ACC112 (cell line): ENCODE measurements at regions not wholly inside any gene's neighbourhood (a gene's known extent, or its start where the extent isn't known, plus 50 kb on each side); places are given as distances from the start of the nearest gene placed in this dataset.

Source experiments
- H2AFZ ChIP-seq: fragments of 200-600 bp; sonication (generic); one replicate; pipeline ENCODE4 v1.6.0; 2017; ENCODE audit warnings: antibody characterized with exemption, low read length; ENCODE audit not compliant: unreplicated experiment
- H3K27ac ChIP-seq: fragments of 200-600 bp; sonication (generic); 2 replicates; pipeline ENCODE4 v1.5.1; 2014; ENCODE audit warnings: low read depth, mild to moderate bottlenecking, antibody characterized with exemption, low read length, moderate library complexity
- H3K27me3 ChIP-seq: fragments of 200-600 bp; sonication (generic); 2 replicates; pipeline ENCODE4 v1.6.1; 2014; ENCODE audit warnings: mild to moderate bottlenecking, antibody characterized with exemption, low read length, moderate library complexity, mixed read lengths; ENCODE audit not compliant: insufficient read depth
- H3K36me3 ChIP-seq: fragments of 200-600 bp; sonication (generic); 2 replicates; pipeline ENCODE4 v1.6.1; 2016; ENCODE audit warnings: mild to moderate bottlenecking, antibody characterized with exemption, low read length, moderate library complexity, mixed read lengths; ENCODE audit not compliant: insufficient read depth
- H3K4me1 ChIP-seq: fragments of 200-600 bp; sonication (generic); one replicate; pipeline ENCODE4 v1.6.1; 2016; ENCODE audit warnings: low read length, mixed read lengths; ENCODE audit not compliant: insufficient read depth, unreplicated experiment, control insufficient read depth
- H3K4me3 ChIP-seq: fragments of 200-600 bp; sonication (generic); 2 replicates; pipeline ENCODE4 v1.5.1; 2014; ENCODE audit warnings: mild to moderate bottlenecking, low read depth, low read length
- H3K79me2 ChIP-seq: fragments of 200-600 bp; sonication (generic); one replicate; pipeline ENCODE4 v1.6.0; 2016; ENCODE audit warnings: low read length; ENCODE audit not compliant: control insufficient read depth, unreplicated experiment, insufficient read depth

DNA sequence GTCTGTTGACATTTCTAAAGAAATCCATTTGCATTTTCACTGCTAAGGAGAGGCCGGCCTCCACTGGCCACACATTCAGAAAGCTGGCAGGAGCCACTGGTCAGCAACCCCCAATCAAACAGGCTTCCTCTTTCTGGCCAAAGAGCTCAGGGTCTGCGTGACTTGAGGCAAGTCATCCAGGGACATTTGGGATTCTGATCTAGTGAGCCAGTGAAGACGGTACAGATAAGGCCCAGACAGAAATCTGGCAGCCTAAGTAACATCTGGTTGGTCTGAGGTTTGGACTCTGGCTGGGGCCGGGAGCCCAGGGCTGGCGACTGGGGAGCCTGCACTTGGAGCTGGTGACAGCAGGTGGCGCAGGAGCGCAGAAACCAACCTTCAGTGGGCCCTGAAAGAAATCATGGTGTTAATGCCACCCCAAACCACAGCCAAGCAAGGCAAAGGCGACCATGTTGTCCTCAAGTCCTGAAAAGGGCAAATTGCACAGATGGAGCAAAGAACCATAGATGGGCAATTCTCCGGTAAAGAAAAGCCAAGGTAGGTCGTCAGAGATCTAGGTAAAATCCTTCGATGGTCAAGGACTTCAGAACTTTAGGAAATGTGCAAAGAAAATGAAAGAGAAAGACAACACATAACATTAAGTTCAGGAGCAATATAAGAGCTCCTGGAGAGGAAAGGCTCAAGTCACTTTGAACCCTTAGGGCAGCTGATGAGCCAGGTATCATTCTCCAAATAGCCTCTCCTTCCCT, 99.4 kb upstream of the BLID start:
- Histone ChIP-seq H2AFZ (peak overlapping the region; percentile 61), H3K36me3 (no peaks in the 10 kb centered on the region), H3K27ac (peak overlapping the region; percentile 98), H3K27me3 (no peaks in the 10 kb centered on the region), H3K79me2 (no peaks in the 10 kb centered on the region), H3K4me1 (peaks cover 39% of the 10 kb centered on the region), H3K4me3 (peak overlapping the region; percentile 27; the same call in 1 of the 2 replicates)

DNA sequence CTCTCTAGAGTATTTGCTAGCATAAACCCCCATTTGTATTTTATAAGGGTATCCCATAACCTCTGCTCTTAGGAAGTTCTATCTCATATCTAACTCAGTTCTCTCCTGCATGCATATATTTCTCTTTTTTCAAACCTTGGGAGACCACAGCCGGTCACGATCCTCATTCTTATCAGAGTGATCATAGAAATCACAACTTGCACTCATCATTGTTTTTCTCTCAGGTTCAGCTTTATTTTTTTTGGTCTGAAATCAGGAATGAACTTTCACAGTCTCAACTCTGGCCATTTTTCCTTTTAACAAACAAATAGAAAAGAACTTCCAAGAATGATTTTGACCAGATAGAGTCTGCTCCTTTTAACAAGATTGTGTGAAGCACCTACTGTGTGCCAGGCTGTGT, 98.6 kb upstream of the BLID start:
- H3K27me3 ChIP-seq, result no peaks in the 10 kb centered on the region
- H3K27ac ChIP-seq, result peak overlapping the region; percentile 98
- H3K79me2 ChIP-seq, result no peaks in the 10 kb centered on the region
- H3K36me3 ChIP-seq, result no peaks in the 10 kb centered on the region
- H3K4me3 ChIP-seq, result peak overlapping the region; percentile 27; the same call in 1 of the 2 replicates
- peaks cover 42% of the 10 kb centered on the region for H3K4me1 ChIP-seq
- peak overlapping the region; percentile 6 for H2AFZ ChIP-seq

DNA sequence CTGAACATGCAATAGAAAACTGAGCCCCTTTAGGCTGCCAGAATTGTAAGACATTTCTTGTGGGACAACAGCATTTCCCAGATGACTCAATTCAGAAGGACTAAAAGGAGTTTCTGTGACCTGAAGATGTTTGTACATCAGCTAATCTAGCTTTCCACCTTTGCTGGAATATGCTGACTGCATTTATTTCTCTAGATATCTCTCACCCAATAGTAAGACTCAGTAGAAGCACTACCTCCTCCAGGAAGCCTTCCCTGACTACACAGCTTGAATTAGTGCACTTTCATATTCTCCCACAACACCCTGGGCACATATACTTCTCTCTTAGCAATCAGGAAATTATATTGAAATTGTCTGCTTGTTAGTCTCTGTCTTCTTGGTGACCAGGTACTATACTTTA, 98.1 kb upstream of the BLID start:
- no peaks in the 10 kb centered on the region for H3K36me3 ChIP-seq
- H3K79me2 ChIP-seq, result peaks cover 2% of the 10 kb centered on the region
- H3K4me3 ChIP-seq, result no peak overlapping the region
- peaks cover 47% of the 10 kb centered on the region for H3K4me1 ChIP-seq
- peak overlapping the region; percentile 98 for H3K27ac ChIP-seq
- H3K27me3 ChIP-seq, result no peaks in the 10 kb centered on the region
- H2AFZ ChIP-seq, result no peak overlapping the region

DNA sequence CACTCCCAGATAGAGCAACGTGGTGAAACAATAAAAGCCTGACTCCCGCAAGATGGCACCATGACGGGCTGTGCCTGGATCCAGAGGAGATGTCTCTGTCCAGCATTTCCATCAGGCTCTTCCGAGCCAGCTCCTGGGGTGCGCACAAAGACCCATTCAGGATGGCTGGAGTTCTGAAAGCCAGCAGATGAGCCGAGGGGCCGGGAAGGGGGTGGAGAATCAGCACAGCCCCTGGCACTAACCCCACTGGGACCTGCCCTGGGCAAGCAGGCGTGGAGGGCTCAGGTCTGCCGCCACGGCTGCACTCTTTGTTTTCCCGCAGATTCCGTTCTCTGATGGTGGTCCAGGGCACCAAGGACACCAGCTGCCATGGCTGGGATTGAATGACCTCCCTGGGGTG, 97.2 kb upstream of the BLID start:
- Histone ChIP-seq H3K4me3 (no peak overlapping the region), H3K4me1 (peaks cover 56% of the 10 kb centered on the region), H3K36me3 (no peaks in the 10 kb centered on the region), H3K27me3 (no peaks in the 10 kb centered on the region), H3K27ac (peak overlapping the region; percentile 9; the same call in 1 of the 2 replicates), H3K79me2 (peaks cover 4% of the 10 kb centered on the region), H2AFZ (no peak overlapping the region)

GRCh38 chr11:122210367-122210997, 94.5 kb upstream of the BLID start:
- Histone ChIP-seq H3K36me3 (no peaks in the 10 kb centered on the region), H3K4me1 (peaks cover 71% of the 10 kb centered on the region), H3K4me3 (peak overlapping the region; percentile 2; the same call in 1 of the 2 replicates), H3K79me2 (peaks cover 21% of the 10 kb centered on the region), H3K27ac (peak overlapping the region; percentile 97), H3K27me3 (no peaks in the 10 kb centered on the region), H2AFZ (no peak overlapping the region)

- Histone ChIP-seq H3K4me3 (peak overlapping the region; percentile 2; the same call in 1 of the 2 replicates), H3K27me3 (no peaks in the 10 kb centered on the region), H3K36me3 (no peaks in the 10 kb centered on the region), H2AFZ (no peak overlapping the region), H3K27ac (peak overlapping the region; percentile 97), H3K79me2 (peaks cover 28% of the 10 kb centered on the region), H3K4me1 (peaks cover 72% of the 10 kb centered on the region)
These were observed 93.8 kb upstream of the BLID start for GRCh38 chr11:122209619-122210366.

- Histone ChIP-seq H3K27me3 (no peaks in the 10 kb centered on the region), H3K36me3 (no peaks in the 10 kb centered on the region), H2AFZ (peak overlapping the region; percentile 68), H3K79me2 (peaks cover 44% of the 10 kb centered on the region), H3K4me1 (peaks cover 78% of the 10 kb centered on the region), H3K4me3 (peak overlapping the region; percentile 45), H3K27ac (peak overlapping the region; percentile 97)
These were observed 92.1 kb upstream of the BLID start for GRCh38 chr11:122207921-122208764.

- Histone ChIP-seq H3K4me1 (peaks cover 83% of the 10 kb centered on the region), H3K27me3 (no peaks in the 10 kb centered on the region), H2AFZ (peak overlapping the region; percentile 68), H3K79me2 (peaks cover 51% of the 10 kb centered on the region), H3K4me3 (peak overlapping the region; percentile 45), H3K27ac (peak overlapping the region; percentile 97), H3K36me3 (no peaks in the 10 kb centered on the region)
These were observed 91.5 kb upstream of the BLID start for GRCh38 chr11:122207505-122207904.

- no peak overlapping the region for H2AFZ ChIP-seq
These were observed 89.0 kb upstream of the BLID start for GRCh38 chr11:122205036-122205435.

DNA sequence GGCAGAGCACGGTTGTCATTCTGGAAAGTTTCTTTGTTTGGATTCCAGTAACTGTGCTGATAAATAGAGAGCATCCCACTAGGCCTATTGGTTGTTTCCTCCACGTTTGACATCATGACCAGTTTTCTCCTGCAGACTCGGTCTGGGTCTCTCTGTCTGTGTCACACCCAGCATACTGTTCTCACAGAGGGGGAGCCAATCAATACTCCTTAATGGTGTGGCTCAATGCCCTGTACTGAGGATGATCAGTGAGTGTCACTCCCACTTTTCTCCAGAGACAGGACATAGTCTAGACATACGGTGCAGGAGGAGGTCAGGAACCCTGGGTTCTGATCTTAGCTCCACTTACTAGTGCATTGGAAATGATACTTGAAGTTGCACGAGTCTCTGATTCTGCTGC, 88.2 kb upstream of the BLID start:
- H3K4me3 ChIP-seq, result peak overlapping the region; percentile 87
- H3K27ac ChIP-seq, result peak overlapping the region; percentile 97
- peaks cover 87% of the 10 kb centered on the region for H3K4me1 ChIP-seq
- H3K27me3 ChIP-seq, result no peaks in the 10 kb centered on the region
- H3K36me3 ChIP-seq, result peaks cover 4% of the 10 kb centered on the region; the same call in 1 of the 2 replicates
- H3K79me2 ChIP-seq, result peaks cover 79% of the 10 kb centered on the region
- H2AFZ ChIP-seq, result no peak overlapping the region

More at GRCh38 chr11:122205036-122205435, 89.0 kb upstream of the BLID start:
- H3K79me2 ChIP-seq, result peaks cover 73% of the 10 kb centered on the region
- peak overlapping the region; percentile 97 for H3K27ac ChIP-seq
- H3K4me3 ChIP-seq, result peak overlapping the region; percentile 39
- H3K4me1 ChIP-seq, result peaks cover 88% of the 10 kb centered on the region
- peaks cover 4% of the 10 kb centered on the region; the same call in 1 of the 2 replicates for H3K36me3 ChIP-seq
- no peaks in the 10 kb centered on the region for H3K27me3 ChIP-seq
